ENCODE measurements at regions not wholly inside any gene's neighbourhood (a gene's known extent, or its start where the extent isn't known, plus 50 kb on each side); places are given as distances from the start of the nearest gene placed in this dataset.

DNA sequence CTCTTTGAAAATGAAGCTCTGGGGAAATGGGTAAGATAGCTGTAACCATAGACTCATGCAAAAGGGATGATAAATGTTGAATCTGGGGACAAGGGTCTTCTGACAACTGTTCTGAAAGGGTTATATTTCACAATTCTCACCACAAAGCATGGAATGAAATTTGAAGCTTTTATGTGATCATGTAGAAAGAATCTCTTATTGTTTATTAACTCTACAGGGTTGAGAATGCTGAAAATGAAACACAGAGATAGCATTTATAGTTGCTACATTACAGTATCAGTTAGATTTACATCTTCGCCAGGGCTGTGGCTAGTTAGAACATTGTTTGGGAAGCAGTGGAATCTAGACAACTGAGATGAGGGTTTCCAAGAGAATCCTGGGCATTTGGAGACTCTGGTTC is 97.4 kb upstream of the LHCGR start:
- DNase-seq (ENCODE audit: low spot score), result no peak

DNA sequence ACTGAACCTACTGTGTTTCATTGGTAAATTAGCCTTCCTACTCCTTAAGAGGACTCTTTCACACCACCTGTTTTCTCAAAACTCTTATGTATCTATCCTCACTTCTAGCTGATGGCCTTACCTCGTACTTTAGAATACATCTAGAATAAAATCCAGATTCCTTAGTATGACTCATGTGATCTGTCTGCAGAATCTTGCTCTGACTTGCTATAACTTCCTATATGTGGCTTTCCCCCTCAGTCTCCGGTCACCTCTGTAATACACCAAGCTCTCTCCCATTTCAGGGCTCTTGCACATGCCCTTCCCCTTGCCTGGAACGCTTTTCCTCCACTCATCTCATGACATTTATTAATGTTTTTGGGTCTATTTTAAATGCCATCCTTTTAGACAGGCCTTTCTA is 95.6 kb upstream of the LHCGR start:
- no peak for DNase-seq (ENCODE audit: low spot score)

DNA sequence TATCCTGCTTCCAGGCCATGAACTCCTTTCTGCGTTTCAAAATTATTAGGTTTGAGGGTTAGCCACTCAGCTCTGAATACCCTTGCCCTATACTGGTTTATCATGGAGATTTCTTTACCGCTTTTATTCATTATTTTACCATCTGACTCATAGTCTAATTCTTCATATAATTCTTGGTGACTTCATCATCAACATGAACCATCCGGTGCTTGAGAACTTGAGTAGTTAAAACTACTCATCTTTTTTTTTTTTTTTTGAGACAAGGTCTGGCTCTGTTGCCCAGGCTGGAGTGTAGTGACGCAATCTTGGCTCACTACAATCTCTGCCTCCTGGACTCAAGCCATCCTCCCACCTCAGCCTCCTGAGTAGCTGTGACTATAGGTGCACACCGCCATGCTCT is 94.2 kb upstream of the LHCGR start:
- DNase-seq (ENCODE audit: low spot score), result no peak

DNA sequence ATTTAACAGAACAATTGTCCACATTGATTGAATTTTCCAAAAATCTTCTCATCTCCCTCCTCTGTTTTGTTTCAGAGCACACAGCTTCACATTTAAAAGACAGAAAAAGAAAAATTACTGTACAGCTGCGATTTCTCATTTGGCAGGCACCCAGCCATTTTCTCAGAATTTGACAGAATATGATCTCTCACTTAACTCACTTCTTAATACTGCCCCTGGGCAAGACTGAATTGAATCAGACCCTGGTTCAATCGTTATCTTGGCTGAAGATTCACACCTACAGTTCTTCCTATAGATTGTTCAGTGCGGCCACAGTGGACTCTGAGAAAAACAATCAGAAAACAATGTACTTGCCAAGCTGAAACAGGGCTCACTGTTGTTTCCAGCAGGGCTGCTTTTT is 90.2 kb upstream of the LHCGR start:
- DNase-seq (ENCODE audit: low spot score), result no peak

DNA sequence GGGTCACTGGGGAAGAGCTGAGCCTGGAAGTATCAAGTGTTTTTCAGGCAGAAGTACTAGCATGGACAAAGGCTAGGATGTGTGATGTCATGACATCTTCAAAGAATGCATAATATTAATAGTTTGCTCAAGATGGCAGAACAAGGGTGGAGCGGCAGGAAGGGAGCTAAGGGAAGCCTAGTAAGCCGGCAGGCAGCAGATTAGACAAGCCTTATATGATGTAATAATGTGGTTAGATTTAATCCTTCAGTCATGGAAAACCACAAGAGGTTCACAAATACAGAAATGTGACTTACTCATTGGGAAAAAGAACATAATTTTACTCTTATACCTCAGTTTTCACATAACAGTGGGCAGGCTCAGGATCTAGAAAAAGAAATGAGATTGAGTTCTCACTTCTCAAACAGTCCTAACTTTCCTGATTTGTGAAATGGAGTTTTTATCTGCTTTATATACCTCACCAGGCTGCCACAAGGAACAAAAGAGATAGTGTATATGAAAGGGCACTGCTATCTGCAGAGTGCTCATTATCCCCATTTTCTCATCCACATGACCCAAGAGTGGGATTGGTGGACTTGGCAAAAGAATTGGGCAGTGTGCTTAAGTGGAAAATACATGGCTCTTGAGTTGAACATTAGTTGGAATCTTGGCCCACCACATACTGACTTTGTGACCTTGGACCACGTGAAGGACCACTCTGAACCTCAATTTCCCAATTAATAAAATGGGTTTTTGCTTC is 89.1 kb upstream of the LHCGR start:
- DNase-seq (ENCODE audit: low spot score), result no peak

DNA sequence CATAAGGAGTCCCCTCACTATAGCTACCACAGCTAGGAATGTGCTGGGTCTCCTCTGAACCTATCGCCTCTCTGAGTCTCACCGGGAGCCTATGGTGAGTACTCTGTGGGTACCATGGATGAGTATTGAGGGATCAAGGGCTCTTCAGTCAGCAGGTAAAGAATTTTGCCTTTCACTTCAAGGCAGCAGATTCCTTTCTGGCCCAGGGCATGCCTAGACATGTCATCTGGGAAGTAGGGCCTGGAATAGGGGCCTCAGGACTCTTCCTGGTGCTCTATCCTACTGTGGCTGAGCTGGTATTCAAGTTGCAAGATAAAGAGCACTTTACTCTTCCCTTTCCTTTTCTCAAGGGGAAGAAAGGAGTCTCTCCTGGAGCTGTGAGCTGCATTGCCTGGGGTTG is 85.6 kb upstream of the LHCGR start:
- DNase-seq (ENCODE audit: low spot score), result no peak

DNA sequence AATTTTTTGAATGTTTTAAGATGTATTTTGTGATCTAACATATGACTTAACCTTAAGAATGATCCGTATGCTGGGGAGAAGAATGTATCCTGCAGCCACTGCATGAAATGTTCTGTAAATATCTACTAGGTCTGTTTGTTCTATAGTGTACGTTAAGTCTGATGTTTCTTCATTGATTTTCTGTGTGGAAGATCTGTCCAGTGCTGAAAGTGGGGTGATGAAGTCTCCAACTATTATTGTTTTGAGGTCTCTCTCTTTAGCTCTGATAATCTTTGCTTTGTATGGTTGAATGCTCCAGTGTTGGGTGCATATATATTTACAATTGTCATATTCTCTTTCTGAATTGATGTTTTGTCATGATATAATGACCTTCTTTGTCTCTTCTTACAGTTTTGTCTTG is 82.5 kb upstream of the LHCGR start:
- no peak for DNase-seq (ENCODE audit: low spot score)

DNA sequence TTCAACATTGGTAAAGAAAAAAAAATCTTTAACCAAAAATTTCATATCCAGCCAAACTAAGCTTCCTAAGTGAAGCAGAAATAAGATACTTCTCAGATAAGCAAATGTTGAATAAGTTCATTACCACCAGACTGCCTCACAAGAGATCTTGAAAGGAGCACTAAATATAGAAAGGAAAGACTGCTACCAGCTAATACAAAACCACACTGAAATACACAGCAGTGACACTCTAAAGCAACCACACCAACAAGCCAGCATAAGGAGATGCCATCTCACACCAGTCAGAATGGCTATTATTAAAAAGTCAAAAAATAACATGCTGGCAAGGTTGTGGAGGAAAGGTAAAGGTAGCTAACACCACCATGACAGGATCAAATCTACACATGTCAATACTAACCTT is 74.0 kb upstream of the LHCGR start:
- DNase-seq (ENCODE audit: low spot score), result no peak

DNA sequence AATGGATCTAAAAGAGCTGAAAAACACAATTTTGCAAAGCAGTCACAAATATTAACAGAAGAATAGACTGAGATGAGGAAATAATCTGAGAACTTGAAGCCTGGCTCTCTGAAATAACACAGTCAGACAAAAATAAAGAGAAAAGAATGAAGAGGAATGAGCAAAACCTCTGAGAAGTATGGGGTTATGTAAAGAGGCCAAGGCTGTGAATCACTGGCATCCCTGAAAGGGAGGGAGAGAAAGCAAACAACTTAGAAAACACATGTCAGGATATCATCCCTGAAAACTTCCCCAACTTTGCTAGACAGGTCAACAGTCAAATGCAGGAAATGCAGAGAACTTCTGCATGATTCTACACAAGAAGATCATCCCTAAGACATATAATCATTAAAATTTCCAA is 73.5 kb upstream of the LHCGR start:
- no peak for DNase-seq (ENCODE audit: low spot score)

DNA sequence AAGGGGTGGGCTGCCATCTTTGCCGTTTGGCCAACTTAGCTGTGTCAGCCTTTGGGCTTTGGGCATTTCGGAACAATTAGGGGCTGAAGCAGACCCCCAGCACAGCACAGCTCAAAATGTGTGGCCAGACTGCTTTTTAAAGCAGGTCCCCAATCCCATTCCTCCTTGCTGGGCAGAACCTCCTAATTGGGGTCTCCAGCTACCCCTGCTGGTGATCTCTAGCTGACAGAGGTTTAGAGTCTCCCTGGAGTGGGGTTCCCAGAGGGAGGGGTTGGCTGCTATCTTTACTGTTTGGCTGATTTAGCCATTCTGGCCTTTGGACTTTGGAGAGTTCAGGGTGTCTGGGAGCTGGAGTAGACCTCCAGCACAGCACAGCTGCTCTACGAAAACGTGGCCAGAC is 71.5 kb upstream of the LHCGR start:
- DNase-seq (ENCODE audit: low spot score), result no peak

DNA sequence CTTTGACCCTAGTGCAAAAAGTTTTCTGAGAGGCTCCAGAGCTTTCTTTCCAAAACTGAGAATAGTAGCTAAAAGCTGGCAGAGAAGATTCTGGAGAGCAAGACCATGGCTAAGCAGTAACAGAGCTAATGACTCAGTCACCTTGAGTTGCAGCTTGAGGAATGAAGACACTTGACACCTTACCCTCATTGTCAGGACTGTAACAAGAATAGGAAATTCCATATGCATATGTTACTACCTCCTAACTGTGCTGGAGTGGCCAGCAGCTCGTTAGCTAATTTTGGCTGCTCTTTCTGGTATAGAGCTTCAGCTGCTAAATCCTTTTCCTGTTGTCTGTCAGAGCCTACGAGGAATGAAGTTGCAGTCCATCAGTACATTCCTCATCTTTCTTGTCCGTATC is 68.6 kb upstream of the LHCGR start:
- DNase-seq (ENCODE audit: low spot score), result no peak

DNA sequence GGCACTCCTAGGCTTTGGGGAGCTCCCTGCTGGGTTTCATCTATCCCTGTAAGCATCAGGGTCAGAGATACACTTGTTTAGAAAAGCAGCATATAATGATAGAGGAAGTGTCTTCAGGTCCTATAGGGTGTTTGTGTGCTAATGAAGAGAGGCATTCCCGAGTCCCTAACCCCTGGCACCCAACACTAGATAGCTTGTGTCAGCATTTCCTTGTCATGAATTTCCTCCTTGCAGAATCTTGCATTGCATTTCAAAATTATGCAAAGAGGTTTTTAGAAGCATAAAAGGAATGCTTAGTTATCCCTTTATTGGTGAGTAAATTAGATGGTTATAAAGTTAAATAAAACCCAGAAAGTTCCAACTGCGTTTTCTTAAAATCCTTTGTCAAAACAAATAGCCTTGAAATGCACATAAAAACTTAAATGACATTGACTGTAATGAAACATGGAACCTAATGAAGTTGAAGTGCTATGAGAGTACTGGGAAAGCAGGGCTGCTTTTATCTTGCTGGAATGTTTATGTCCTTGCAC is 63.7 kb upstream of the LHCGR start:
- DNase-seq (ENCODE audit: low spot score), result no peak

DNA sequence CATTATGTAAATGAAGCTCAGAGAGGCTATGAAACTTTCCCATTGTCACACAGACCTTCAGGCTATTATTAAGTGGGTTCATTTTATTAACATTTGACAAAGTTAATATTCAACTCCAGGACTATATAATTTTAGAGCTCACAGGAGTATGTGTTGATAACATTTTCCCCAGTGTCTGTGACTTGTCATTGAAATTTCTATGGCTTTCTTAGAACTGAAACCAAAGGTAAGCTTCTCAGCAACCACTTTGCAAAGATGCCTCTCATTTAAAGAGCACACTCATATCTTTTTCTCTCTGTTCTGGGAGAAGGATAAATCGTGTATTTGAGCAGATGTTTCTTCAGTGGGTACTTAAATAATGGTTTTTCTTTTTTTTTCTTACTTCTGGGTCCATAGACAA is 61.8 kb upstream of the LHCGR start:
- DNase-seq (ENCODE audit: low spot score), result no peak

DNA sequence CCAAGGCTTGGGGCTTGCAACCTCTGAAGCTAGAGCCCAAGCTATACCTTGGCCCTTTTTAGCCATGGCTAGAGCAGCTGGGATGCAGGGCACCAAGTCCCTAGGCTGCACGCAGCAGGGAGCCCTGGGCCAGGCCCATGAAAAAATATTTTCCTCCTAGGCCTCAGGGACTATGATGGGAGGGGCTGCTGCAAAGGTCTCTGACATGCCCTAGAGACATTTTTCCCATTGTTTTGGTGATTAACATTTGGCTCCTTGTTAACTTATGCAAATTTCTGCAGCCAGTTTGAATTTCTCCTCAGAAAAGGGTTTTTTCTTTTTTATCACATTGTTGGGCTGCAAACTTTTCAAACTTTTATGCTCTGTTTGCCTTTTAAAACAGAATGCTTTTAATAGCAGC is 56.9 kb upstream of the LHCGR start:
- DNase-seq (ENCODE audit: low spot score), result no peak

DNA sequence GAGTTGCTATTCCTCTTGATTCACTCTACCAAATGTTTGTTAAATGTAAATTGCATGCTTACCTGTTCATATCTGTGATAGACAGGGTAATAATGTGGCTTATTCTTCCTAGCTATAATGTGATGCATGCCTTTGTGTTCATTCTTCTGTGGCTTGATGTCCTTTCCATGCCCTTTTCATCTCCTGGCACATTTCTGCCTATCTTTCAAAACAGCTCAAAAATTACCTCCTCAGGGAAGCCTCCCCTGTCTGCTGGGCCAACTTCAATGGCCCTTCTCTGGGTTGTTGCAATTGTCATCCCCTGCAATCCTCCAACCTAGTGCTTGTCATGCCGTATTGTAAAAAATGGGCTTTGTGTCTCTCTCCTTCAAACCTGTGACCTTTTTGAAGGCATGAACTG is 52.8 kb upstream of the LHCGR start:
- DNase-seq (ENCODE audit: low spot score), result no peak
